PC-9 (cell line): ENCODE measurements at regions not wholly inside any gene's neighbourhood (a gene's known extent, or its start where the extent isn't known, plus 50 kb on each side); places are given as distances from the start of the nearest gene placed in this dataset.

ENCODE experiments used
- BruUV-seq: library from RNA; stranded (reverse); fragments of 400-500 nt; replicated peaks from 2 replicates; lab custom pipeline; 2021; lab: Mats Ljungman, UMichigan
- CTCF ChIA-PET: fragments of 300-600 bp; sonication (Branson Sonifier 250); formaldehyde crosslinking; loops from one replicate; lab custom pipeline; 2022; ENCODE audit warnings: antibody characterized with exemption; lab: Charles Lee
- POLR2A ChIA-PET: fragments of 300-600 bp; sonication (Branson Sonifier 250); formaldehyde crosslinking; loops from one replicate; lab custom pipeline; 2022; ENCODE audit warnings: antibody characterized with exemption; ENCODE audit not compliant: unreplicated experiment; lab: Charles Lee
- DNase-seq, 2 experiments: peaks; one replicate each; pipeline versions ENCODE4 v3.0.0 to v3.0.0-alpha.2; 2015 to 2022; ENCODE audit warnings: mixed read lengths in 1 of 2
- H2AFZ ChIP-seq: fragments of 200-600 bp; sonication (generic); 2 replicates; pipeline ENCODE4 v1.8.1; 2017; ENCODE audit warnings: antibody characterized with exemption
- H3F3A ChIP-seq: fragments of 200-600 bp; sonication (generic); 2 replicates; pipeline ENCODE4 v1.8.1; 2017; ENCODE audit warnings: antibody characterized with exemption, mild to moderate bottlenecking, low read depth; ENCODE audit not compliant: insufficient read depth
- H3K27ac ChIP-seq: fragments of 200-600 bp; sonication (generic); 2 replicates; pipeline ENCODE4 v1.6.1; 2016; ENCODE audit warnings: mixed run types
- H3K27me3 ChIP-seq: fragments of 200-600 bp; sonication (generic); 2 replicates; pipeline ENCODE4 v1.6.1; 2016; ENCODE audit warnings: low read depth, mixed run types; ENCODE audit not compliant: insufficient read depth
- H3K36me3 ChIP-seq: fragments of 200-600 bp; sonication (generic); 2 replicates; pipeline ENCODE4 v1.6.1; 2016; ENCODE audit warnings: low read depth, mixed run types
- H3K4me1 ChIP-seq: fragments of 200-600 bp; sonication (generic); replicated peaks from 2 replicates; pipeline ENCODE4 v1.6.1; 2016; ENCODE audit warnings: mixed run types; ENCODE audit not compliant: insufficient read depth
- H3K4me2 ChIP-seq: fragments of 200-600 bp; sonication (generic); 2 replicates; pipeline ENCODE4 v1.6.1; 2017; ENCODE audit warnings: mixed run types
- H3K4me3 ChIP-seq: fragments of 200-600 bp; sonication (generic); 2 replicates; pipeline ENCODE4 v1.6.1; 2016; ENCODE audit warnings: mixed run types
- H3K79me2 ChIP-seq: fragments of 200-600 bp; sonication (generic); 2 replicates; pipeline ENCODE4 v1.6.1; 2017; ENCODE audit warnings: low read depth, mixed run types
- H3K9me2 ChIP-seq: fragments of 200-600 bp; sonication (generic); 2 replicates; pipeline ENCODE4 v1.8.1; 2017; ENCODE audit warnings: mild to moderate bottlenecking; ENCODE audit not compliant: insufficient read depth
- H3K9me3 ChIP-seq: fragments of 200-600 bp; sonication (generic); 2 replicates; pipeline ENCODE4 v1.8.1; 2016; ENCODE audit warnings: low read depth; ENCODE audit not compliant: insufficient read depth
- H4K20me1 ChIP-seq: fragments of 200-600 bp; sonication (generic); 2 replicates; pipeline ENCODE4 v1.8.1; 2017; ENCODE audit not compliant: insufficient read depth
- CTCF ChIP-seq: fragments of 200-600 bp; sonication (generic); conservative IDR thresholded peaks from 2 replicates; pipeline ENCODE4 v1.6.1; 2017; ENCODE audit warnings: mixed run types, antibody characterized with exemption, mild to moderate bottlenecking, moderate library complexity
- EZH2 ChIP-seq: fragments of 200-600 bp; sonication (generic); IDR thresholded peaks from 2 replicates; pipeline ENCODE4 v1.8.0; 2017; ENCODE audit warnings: antibody characterized with exemption, low read depth
- intact Hi-C: fragments of 100-400 bp; cut with micrococcal nuclease; formaldehyde crosslinking; loops from one replicate; pipeline ENCODE4 v1.10.0; 2022; ENCODE audit not compliant: unreplicated experiment

GRCh38 chr5:162485666-162486292 is 418.2 kb downstream of the GABRG2 start:
- Histone ChIP-seq H3K36me3 (no peaks in the 10 kb centered on the region), H2AFZ (no peak overlapping the region), H3K9me3 (no peaks in the 10 kb centered on the region), H3K27ac (no peak overlapping the region), H4K20me1 (no peaks in the 10 kb centered on the region), H3K4me3 (no peak overlapping the region), H3K9me2 (no peaks in the 10 kb centered on the region), H3F3A (no peaks in the 10 kb centered on the region), H3K4me1 (no peaks in the 10 kb centered on the region), H3K27me3 (no peaks in the 10 kb centered on the region), H3K4me2 (no peak overlapping the region), H3K79me2 (no peaks in the 10 kb centered on the region)
- no peak for TF ChIP-seq CTCF
- no peak for TF ChIP-seq EZH2
- no peak for DNase-seq
- POLR2A ChIA-PET: no interaction called here
- no TSS peak for BruUV-seq
- CTCF ChIA-PET: no interaction called here
- intact Hi-C loops: no loop called here

GRCh38 chr5:162487528-162488525 is 420.3 kb downstream of the GABRG2 start:
- BruUV-seq: no TSS peak
- Histone ChIP-seq H3K4me3 (no peak overlapping the region), H3K9me3 (no peaks in the 10 kb centered on the region), H3K27me3 (no peaks in the 10 kb centered on the region), H3K36me3 (no peaks in the 10 kb centered on the region), H3K4me2 (no peak overlapping the region), H3K27ac (no peak overlapping the region), H3F3A (no peaks in the 10 kb centered on the region), H4K20me1 (no peaks in the 10 kb centered on the region), H3K4me1 (no peaks in the 10 kb centered on the region), H2AFZ (no peak overlapping the region), H3K79me2 (no peaks in the 10 kb centered on the region), H3K9me2 (no peaks in the 10 kb centered on the region)
- ChIA-PET CTCF (no interaction called here), POLR2A (no interaction called here)
- intact Hi-C loops: no loop called here
- no peak for DNase-seq
- no peak for TF ChIP-seq CTCF
- no peak for TF ChIP-seq EZH2

- Histone ChIP-seq H3K9me3 (no peaks in the 10 kb centered on the region), H3K79me2 (no peaks in the 10 kb centered on the region), H3K27me3 (no peaks in the 10 kb centered on the region), H3K4me2 (no peak overlapping the region), H3F3A (no peaks in the 10 kb centered on the region), H3K4me3 (no peak overlapping the region), H3K27ac (no peak overlapping the region), H4K20me1 (no peaks in the 10 kb centered on the region), H3K9me2 (no peaks in the 10 kb centered on the region), H3K36me3 (no peaks in the 10 kb centered on the region), H3K4me1 (no peaks in the 10 kb centered on the region), H2AFZ (no peak overlapping the region)
- no peak for DNase-seq
- POLR2A ChIA-PET: no interaction called here
- no TSS peak for BruUV-seq
- TF ChIP-seq EZH2 (no peak), CTCF (no peak)
- CTCF ChIA-PET: no interaction called here
- intact Hi-C loops: no loop called here
Measured at GRCh38 chr5:162496100-162496808, 428.7 kb downstream of the GABRG2 start.
